ENCODE measurements at regions not wholly inside any gene's neighbourhood (a gene's known extent, or its start where the extent isn't known, plus 50 kb on each side); places are given as distances from the start of the nearest gene placed in this dataset.
"Not testable (repeated sequence)": the region's sequence is repeated elsewhere in the genome, so short reads cannot be mapped to it uniquely, and the experiment has no call there.

DNA sequence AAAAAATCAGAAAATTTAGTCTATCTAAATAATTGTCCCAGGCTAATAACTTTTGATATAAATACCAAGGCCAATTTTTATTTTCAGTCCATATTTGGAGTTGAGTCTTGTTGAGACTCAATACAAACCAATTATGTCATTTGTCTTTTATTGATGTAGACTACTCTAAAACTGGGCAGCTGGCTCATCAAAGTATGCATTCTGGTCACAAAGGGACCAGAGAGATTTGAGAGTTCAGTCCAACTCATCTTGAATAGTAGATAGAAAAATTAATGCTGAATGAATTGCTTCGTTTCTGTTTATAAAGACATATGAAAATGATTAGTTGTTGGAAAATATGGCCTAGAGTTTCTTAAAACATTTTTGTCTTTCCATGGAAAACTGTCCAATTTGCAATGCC is 412.5 kb upstream of the KLHL4 start:
- Histone ChIP-seq H3K27me3 (ENCODE audit: insufficient read depth, low read length) (no peaks in the 10 kb centered on the region), H3K4me1 (ENCODE audit: insufficient read depth, low read length) (no peaks in the 10 kb centered on the region)

GRCh38 chrX:87110142-87110541 is 407.5 kb upstream of the KLHL4 start:
- Histone ChIP-seq H3K4me1 (ENCODE audit: insufficient read depth, low read length) (no peaks in the 10 kb centered on the region), H3K36me3 (ENCODE audit: insufficient read depth, low read depth, low read length) (no peaks in the 10 kb centered on the region), H3K4me3 (ENCODE audit: low read length) (no peak overlapping the region), H3K9ac (ENCODE audit: low read depth, low read length) (no peak overlapping the region), H3K9me3 (ENCODE audit: insufficient read depth, low read depth, low read length) (no peaks in the 10 kb centered on the region), H3K27ac (ENCODE audit: low read length) (no peak overlapping the region), H3K27me3 (ENCODE audit: insufficient read depth, low read length) (no peaks in the 10 kb centered on the region)

More for the DNA sequence above, 412.5 kb upstream of the KLHL4 start:
- Histone ChIP-seq H3K9ac (ENCODE audit: low read depth, low read length) (no peak overlapping the region), H3K27ac (ENCODE audit: low read length) (no peak overlapping the region), H3K36me3 (ENCODE audit: insufficient read depth, low read depth, low read length) (no peaks in the 10 kb centered on the region), H3K9me3 (ENCODE audit: insufficient read depth, low read depth, low read length) (no peaks in the 10 kb centered on the region), H3K4me3 (ENCODE audit: low read length) (no peak overlapping the region)

DNA sequence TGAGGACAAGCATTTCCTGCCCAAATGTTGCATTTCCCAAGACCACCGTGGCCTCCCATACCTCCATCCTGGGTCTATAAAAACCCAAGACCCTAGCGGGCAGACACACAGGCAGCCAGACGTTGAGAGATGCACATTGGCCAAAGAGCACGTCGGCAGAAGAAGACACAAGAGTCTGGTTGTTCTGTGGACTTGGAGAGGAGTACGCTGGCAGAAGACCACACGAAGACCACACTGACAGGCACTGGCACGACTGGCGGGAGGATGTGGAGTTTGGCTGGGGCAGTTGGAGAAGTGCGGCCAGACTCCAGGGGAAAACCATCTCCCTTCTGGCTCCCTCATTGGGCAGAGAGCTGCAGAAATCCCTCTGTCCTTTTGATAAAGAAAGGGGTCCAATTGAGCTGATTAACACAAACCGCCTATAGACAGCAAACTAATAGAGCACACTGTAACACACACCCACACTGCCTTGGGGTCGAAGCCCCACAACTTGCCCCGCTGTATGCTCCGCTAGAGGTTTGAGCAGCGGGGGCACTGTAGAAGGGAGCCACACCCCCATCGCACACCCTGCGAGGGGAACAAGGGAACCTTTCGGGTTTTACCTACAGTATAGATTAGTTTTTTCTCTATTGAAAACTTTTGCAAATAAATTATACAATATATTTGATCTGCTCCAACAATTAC is 376.7 kb upstream of the KLHL4 start:
- Histone ChIP-seq H3K36me3 (ENCODE audit: insufficient read depth, low read depth, low read length) (no peaks in the 10 kb centered on the region), H3K4me3 (ENCODE audit: low read length) (no peak overlapping the region), H3K27me3 (ENCODE audit: insufficient read depth, low read length) (no peaks in the 10 kb centered on the region), H3K27ac (ENCODE audit: low read length) (no peak overlapping the region), H3K9me3 (ENCODE audit: insufficient read depth, low read depth, low read length) (no peaks in the 10 kb centered on the region), H3K9ac (ENCODE audit: low read depth, low read length) (no peak overlapping the region), H3K4me1 (ENCODE audit: insufficient read depth, low read length) (no peaks in the 10 kb centered on the region)

DNA sequence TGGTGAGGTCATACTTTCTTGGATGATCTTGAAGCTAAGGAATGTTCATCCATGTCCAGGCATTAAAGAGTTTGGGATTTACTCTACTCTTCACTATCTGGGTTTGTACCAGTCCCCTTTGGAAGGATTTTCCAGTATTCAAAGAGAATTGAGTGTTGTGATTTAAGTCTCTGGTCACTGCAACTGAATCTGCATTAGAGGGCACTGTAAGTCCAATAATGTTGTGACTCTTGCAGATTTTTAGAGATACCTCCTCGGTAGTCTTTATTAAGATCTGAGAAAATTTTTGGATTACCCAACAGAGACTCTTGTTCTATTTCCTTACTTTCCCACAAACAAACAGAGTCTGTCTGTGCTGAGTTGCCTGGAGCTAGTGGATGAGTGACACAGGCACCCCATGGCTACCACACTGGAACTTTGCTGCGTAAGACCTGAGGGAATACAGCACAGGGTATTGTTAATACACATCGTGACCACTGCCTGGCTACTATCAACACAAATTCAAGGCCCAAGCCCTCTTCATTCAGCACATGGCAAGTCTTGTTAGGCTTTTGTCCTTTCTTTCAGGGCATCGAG is 357.1 kb upstream of the KLHL4 start:
- Histone ChIP-seq H3K27ac (ENCODE audit: low read length) (no peak overlapping the region), H3K9me3 (ENCODE audit: insufficient read depth, low read depth, low read length) (no peaks in the 10 kb centered on the region), H3K27me3 (ENCODE audit: insufficient read depth, low read length) (no peaks in the 10 kb centered on the region), H3K4me3 (ENCODE audit: low read length) (no peak overlapping the region), H3K4me1 (ENCODE audit: insufficient read depth, low read length) (no peaks in the 10 kb centered on the region), H3K36me3 (ENCODE audit: insufficient read depth, low read depth, low read length) (no peaks in the 10 kb centered on the region), H3K9ac (ENCODE audit: low read depth, low read length) (no peak overlapping the region)

DNA sequence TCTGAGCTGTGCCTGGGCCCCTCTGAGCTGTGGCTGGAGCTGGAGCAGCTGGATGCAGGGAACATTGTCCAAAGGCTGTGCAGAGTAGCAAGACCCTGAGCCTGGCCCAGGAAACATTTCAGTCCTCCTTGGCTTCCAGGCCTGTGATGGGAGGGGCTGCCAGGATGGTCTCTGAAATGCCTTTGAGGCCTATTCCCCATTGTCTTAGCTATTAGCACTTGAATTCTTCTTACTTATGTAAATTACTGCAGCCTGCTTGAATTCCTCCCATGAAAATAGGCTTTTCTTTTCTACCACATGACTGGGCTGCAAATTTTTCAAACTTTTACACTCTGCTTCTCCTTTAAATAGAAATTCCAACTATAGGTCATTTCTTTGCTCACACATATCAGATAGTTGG is 349.8 kb upstream of the KLHL4 start:
- Histone ChIP-seq H3K9me3 (ENCODE audit: insufficient read depth, low read depth, low read length) (peaks cover 12% of the 10 kb centered on the region; the same call in 1 of the 2 replicates), H3K27ac (ENCODE audit: low read length) (no peak overlapping the region), H3K27me3 (ENCODE audit: insufficient read depth, low read length) (no peaks in the 10 kb centered on the region), H3K4me1 (ENCODE audit: insufficient read depth, low read length) (no peaks in the 10 kb centered on the region), H3K36me3 (ENCODE audit: insufficient read depth, low read depth, low read length) (no peaks in the 10 kb centered on the region), H3K4me3 (ENCODE audit: low read length) (no peak overlapping the region), H3K9ac (ENCODE audit: low read depth, low read length) (no peak overlapping the region)

GRCh38 chrX:87178009-87178408 is 339.6 kb upstream of the KLHL4 start:
- H3K9ac ChIP-seq (ENCODE audit: low read depth, low read length); H3K27me3 ChIP-seq (ENCODE audit: insufficient read depth, low read length); H3K9me3 ChIP-seq (ENCODE audit: insufficient read depth, low read depth, low read length); H3K36me3 ChIP-seq (ENCODE audit: insufficient read depth, low read depth, low read length); H3K4me3 ChIP-seq (ENCODE audit: low read length); H3K27ac ChIP-seq (ENCODE audit: low read length); H3K4me1 ChIP-seq (ENCODE audit: insufficient read depth, low read length): not testable (repeated sequence)

Measured in iPS-20b (cell line).